Psoas muscle (tissue), 7 donors: ENCODE measurements at regions not wholly inside any gene's neighbourhood (a gene's known extent, or its start where the extent isn't known, plus 50 kb on each side); places are given as distances from the start of the nearest gene placed in this dataset.

ENCODE experiments used
- ATAC-seq, 4 donors: fragments of 200-7000 bp; cut with Tn5 transposase; one replicate each; pipeline ENCODE4 v1.9.1; 2020; ENCODE audit warnings: moderate library complexity in 3 of 4, mild to moderate bottlenecking in 2 of 4
- DNase-seq, 2 donors: peaks; one replicate each; pipeline ENCODE4 v3.0.0-alpha.2; 2020
- H3K27ac ChIP-seq: fragments of 200-600 bp; one replicate; pipeline ENCODE4 v1.8.0; 2022
- H3K27me3 ChIP-seq, 3 donors: fragments of 200-600 bp in 1 of 3; one replicate each; pipeline versions ENCODE4 v1.6.1 to v1.8.0; 2013 to 2022; ENCODE audit warnings: low read length in 2 of 3, mild to moderate bottlenecking in 2 of 3, moderate library complexity in 1 of 3; ENCODE audit not compliant: insufficient read depth in 3 of 3
- H3K36me3 ChIP-seq, 2 donors: fragments of 200-600 bp in 1 of 2; one replicate each; pipeline versions ENCODE4 v1.6.1 to v1.8.0; 2013 to 2022; ENCODE audit warnings: low read depth in 1 of 2, mild to moderate bottlenecking in 1 of 2, moderate library complexity in 1 of 2; ENCODE audit not compliant: insufficient read depth in 1 of 2
- H3K4me1 ChIP-seq: fragments of 200-600 bp; one replicate; pipeline ENCODE4 v1.8.0; 2022
- H3K4me3 ChIP-seq: fragments of 200-600 bp; one replicate; pipeline ENCODE4 v1.8.0; 2022; ENCODE audit warnings: mild to moderate bottlenecking
- H3K9me3 ChIP-seq: fragments of 200-600 bp; one replicate; pipeline ENCODE4 v1.8.0; 2022
- CTCF ChIP-seq: fragments of 200-600 bp; IDR thresholded peaks from one replicate; pipeline ENCODE4 v1.8.0; 2022; ENCODE audit warnings: antibody characterized with exemption
- WGBS, 3 donors: extraction: QIAGEN DNeasy Blood & Tissue Kit; methylation state at CpG; one replicate each; pipeline versions ENCODE4 v1.1.6 to v1.1.7; 2013; 5-methylcytosine and 5-hydroxymethylcytosine counted together
- intact Hi-C, 2 donors: fragments of 100-400 bp; cut with DNase I; formaldehyde crosslinking; loops; one replicate each; pipeline versions ENCODE4 v1.11.0 to v1.14.2; 2022
- donor health status: healthy with polysubstance abuse.
- donor health status: DM: no; HTN: no; CAD: no; lungs with moderate emphysema.
- donor health status: Bipolar disorder and iron deficiency.
- donor health status: healthy.
- donor health status: DM: yes; HTN: yes; CAD: no.
- donor health status: DM: no; HTN: no; CAD: no.
- donor health status: DM: yes; HTN: yes; CAD: no.

- DNase-seq (no peak), ATAC-seq (no peak)
- WGBS, 3 donors: 66 to 76% (median 73%) methylated on average over 6 of the region's 6 CpGs
- Histone ChIP-seq H3K4me3 (no peak overlapping the region), H3K9me3 (no peaks in the 10 kb centered on the region), H3K27ac (no peak overlapping the region), H3K36me3 (no peaks in the 10 kb centered on the region), H3K4me1 (no peaks in the 10 kb centered on the region), H3K27me3 (no peaks in the 10 kb centered on the region)
- TF ChIP-seq CTCF: no peak
- intact Hi-C loops: no loop called here
These were observed 158.7 kb upstream of the ZNF507 start for GRCh38 chr19:32186542-32187330.

GRCh38 chr19:32188921-32189320 lies 156.5 kb upstream of the ZNF507 start:
- Histone ChIP-seq H3K27ac (no peak overlapping the region), H3K27me3 (no peaks in the 10 kb centered on the region), H3K36me3 (no peaks in the 10 kb centered on the region), H3K9me3 (no peaks in the 10 kb centered on the region), H3K4me1 (no peaks in the 10 kb centered on the region), H3K4me3 (no peak overlapping the region)
- 45 to 72% (median 65%) methylated on average over 2 of the region's 2 CpGs for WGBS, 3 donors
- ATAC-seq: no peak
- no peak for DNase-seq
- no peak for TF ChIP-seq CTCF
- intact Hi-C loops: no loop called here

GRCh38 chr19:32189956-32190706 lies 155.3 kb upstream of the ZNF507 start:
- Histone ChIP-seq H3K36me3 (no peaks in the 10 kb centered on the region), H3K4me3 (no peak overlapping the region), H3K27ac (no peak overlapping the region), H3K4me1 (no peaks in the 10 kb centered on the region), H3K9me3 (no peaks in the 10 kb centered on the region), H3K27me3 (no peaks in the 10 kb centered on the region)
- intact Hi-C loops: no loop called here
- no peak for TF ChIP-seq CTCF
- DNase-seq (no peak), ATAC-seq (no peak)
- 44 to 53% (median 52%) methylated on average over 6 of the region's 6 CpGs for WGBS, 3 donors

- intact Hi-C loops: no loop called here
- H3K4me1 ChIP-seq: no peaks in the 10 kb centered on the region
- DNase-seq: no peak
- no peak overlapping the region for H3K27ac ChIP-seq
- H3K4me3 ChIP-seq: no peak overlapping the region
- H3K27me3 ChIP-seq: no peaks in the 10 kb centered on the region
- TF ChIP-seq CTCF: no peak
- WGBS, 3 donors: 89 to 90% (median 89%) methylated on average over 3 of the region's 3 CpGs
- H3K9me3 ChIP-seq: no peaks in the 10 kb centered on the region
- no peaks in the 10 kb centered on the region for H3K36me3 ChIP-seq
- ATAC-seq: no peak
These were observed 153.5 kb upstream of the ZNF507 start for GRCh38 chr19:32191921-32192320.
